HepG2 (cell line): ENCODE measurements at regions not wholly inside any gene's neighbourhood (a gene's known extent, or its start where the extent isn't known, plus 50 kb on each side); places are given as distances from the start of the nearest gene placed in this dataset.

Source experiments
- ATAC-seq: fragments of 200-7000 bp; cut with Tn5 transposase; 3 replicates; pipeline ENCODE4 v1.9.1; 2020; ENCODE audit warnings: mild to moderate bottlenecking, moderate library complexity
- BruUV-seq: library from RNA; stranded (reverse); fragments of 400-500 nt; replicated peaks from 2 replicates; lab custom pipeline; 2021; lab: Mats Ljungman, UMichigan
- CTCF ChIA-PET: fragments of 300-600 bp; formaldehyde crosslinking; extraction: SDS; loops from one replicate; lab custom pipeline; 2021; ENCODE audit warnings: low total read pairs, inconsistent platforms, low intra/inter-chr PET ratio; lab: Yijun Ruan, JAX
- POLR2A ChIA-PET: fragments of 350-600 bp; sonication (Branson Sonifier 250); formaldehyde crosslinking; loops from one replicate; lab custom pipeline; 2020; ENCODE audit warnings: antibody characterized with exemption, inconsistent platforms; lab: Yijun Ruan, JAX
- DNase-seq: peaks from one replicate; pipeline ENCODE4 v3.0.0-alpha.2; 2015; ENCODE audit warnings: low spot score
- FAIRE-seq: peaks from 3 replicates; lab custom pipeline; 2011; peaks lifted over from hg19 to GRCh38; lab: Jason Lieb, UNC
- H2AFZ ChIP-seq: one replicate; pipeline ENCODE4 v1.6.1; 2011; ENCODE audit warnings: low read length, inconsistent platforms
- H3K27ac ChIP-seq: fragments of 300-600 bp; 3 replicates; pipeline ENCODE4 v1.8.0; 2011; ENCODE audit warnings: mixed run types, mild to moderate bottlenecking, mixed read lengths, low read length, inconsistent platforms; ENCODE audit not compliant: insufficient read depth; ENCODE audit errors: extremely low read length
- H3K27me3 ChIP-seq, 2 experiments: fragments of 200-600 bp in 1 of 2; 2 replicates in 1 of 2; 3 replicates in 1 of 2; pipeline versions ENCODE4 v1.6.0 to v1.8.0; 2011; ENCODE audit warnings: low read length in 2 of 2, mild to moderate bottlenecking in 2 of 2, moderate library complexity in 2 of 2, inconsistent platforms in 1 of 2; ENCODE audit not compliant: insufficient read depth in 2 of 2, control insufficient read depth in 1 of 2
- H3K36me3 ChIP-seq, 2 experiments: fragments of 200-600 bp in 1 of 2; replicated peaks in 1 of 2; 2 replicates in 1 of 2; 3 replicates in 1 of 2; pipeline versions ENCODE4 v1.5.1 to v1.8.0; 2011; ENCODE audit warnings: low read length in 2 of 2, inconsistent platforms in 1 of 2; ENCODE audit not compliant: insufficient read depth in 2 of 2, control insufficient read depth in 1 of 2
- H3K4me1 ChIP-seq: 2 replicates; pipeline ENCODE4 v1.5.1; 2012; ENCODE audit warnings: low read length, inconsistent platforms; ENCODE audit not compliant: insufficient read depth
- H3K4me2 ChIP-seq: 2 replicates; pipeline ENCODE4 v1.6.0; 2011; ENCODE audit warnings: low read depth, low read length, inconsistent platforms
- H3K4me3 ChIP-seq, 3 experiments: fragments of 200-600 bp in 1 of 3; sonication (generic), shearing (Covaris generic) in 1 of 3; replicated peaks in 1 of 3; 2 replicates each; pipeline ENCODE4 v1.5.1; 2011 to 2016; ENCODE audit warnings: low read length in 3 of 3, inconsistent platforms in 2 of 3, low read depth in 2 of 3, mild to moderate bottlenecking in 2 of 3, control low read depth in 1 of 3, mixed read lengths in 1 of 3; ENCODE audit not compliant: insufficient read depth in 1 of 3
- H3K79me2 ChIP-seq: one replicate; pipeline ENCODE4 v1.6.1; 2011; ENCODE audit warnings: low read length, inconsistent platforms; ENCODE audit not compliant: insufficient read depth
- H3K9ac ChIP-seq: 2 replicates; pipeline ENCODE4 v1.6.0; 2011; ENCODE audit warnings: mild to moderate bottlenecking, low read depth, low read length, inconsistent platforms; ENCODE audit not compliant: insufficient read depth
- H3K9me3 ChIP-seq: 2 replicates; pipeline ENCODE4 v1.5.1; 2012; ENCODE audit warnings: mild to moderate bottlenecking, low read length
- H4K20me1 ChIP-seq: 2 replicates; pipeline ENCODE4 v1.6.0; 2011; ENCODE audit warnings: inconsistent platforms, mild to moderate bottlenecking, low read length, moderate library complexity; ENCODE audit not compliant: insufficient read depth
- ADNP ChIP-seq: sonication (generic); formaldehyde crosslinking; IDR thresholded peaks from 2 replicates; pipeline ENCODE4 v1.4.0; 2020; ENCODE audit warnings: missing genetic modification reagents
- JUN ChIP-seq: sonication (generic); formaldehyde crosslinking; IDR thresholded peaks from 2 replicates; pipeline ENCODE4 v1.4.0; 2020; ENCODE audit warnings: mild to moderate bottlenecking, missing genetic modification reagents
- LBX2 ChIP-seq: sonication (generic); formaldehyde crosslinking; IDR thresholded peaks from 2 replicates; pipeline ENCODE4 v1.5.0; 2020; ENCODE audit warnings: missing genetic modification reagents, mild to moderate bottlenecking, borderline replicate concordance
- MAF1 ChIP-seq: sonication (generic); formaldehyde crosslinking; IDR thresholded peaks from 2 replicates; pipeline ENCODE4 v1.5.0; 2020; ENCODE audit warnings: missing genetic modification reagents, borderline replicate concordance
- MAX ChIP-seq: IDR thresholded peaks from 2 replicates; pipeline ENCODE4 v1.6.1; 2012; ENCODE audit warnings: inconsistent platforms
- NR3C1 ChIP-seq: sonication (generic); formaldehyde crosslinking; IDR thresholded peaks from 2 replicates; pipeline ENCODE4 v1.4.0; 2020; ENCODE audit warnings: missing genetic modification reagents
- ZFP36L1 ChIP-seq: sonication (generic); formaldehyde crosslinking; IDR thresholded peaks from 2 replicates; pipeline ENCODE4 v1.8.0; 2022; ENCODE audit warnings: mild to moderate bottlenecking, missing genetic modification reagents, moderate library complexity
- ZNF260 ChIP-seq: sonication (generic); formaldehyde crosslinking; IDR thresholded peaks from 2 replicates; pipeline ENCODE4 v1.4.0; 2020; ENCODE audit warnings: missing genetic modification reagents, low read depth, mild to moderate bottlenecking, borderline replicate concordance
- ZNF264 ChIP-seq: sonication (generic); formaldehyde crosslinking; IDR thresholded peaks from 2 replicates; pipeline ENCODE4 v1.4.0; 2020; ENCODE audit warnings: missing genetic modification reagents
- ZNF770 ChIP-seq: sonication (generic); formaldehyde crosslinking; IDR thresholded peaks from 2 replicates; pipeline ENCODE4 v1.5.0; 2020; ENCODE audit warnings: mild to moderate bottlenecking, missing genetic modification reagents
- ZNF878 ChIP-seq: sonication (generic); formaldehyde crosslinking; IDR thresholded peaks from 2 replicates; pipeline ENCODE4 v1.8.1; 2023; ENCODE audit warnings: mild to moderate bottlenecking, missing genetic modification reagents, moderate library complexity
- WGBS: methylation state at CpG from one replicate; pipeline ENCODE4 v1.1.6; 2017; ENCODE audit warnings: low lambda C conversion rate; 5-methylcytosine and 5-hydroxymethylcytosine counted together
- in situ Hi-C: cut with HindIII; loops from 2 replicates; pipeline ENCODE4 v1.10.0; 2017; ENCODE audit warnings: low pct_unique_long_range_greater_than_20kb; ENCODE audit not compliant: extremely low pct_ligation_motif_present
- intact Hi-C: fragments of 100-400 bp; cut with micrococcal nuclease; formaldehyde crosslinking; loops from one replicate; pipeline ENCODE4 v1.10.0; 2022; ENCODE audit not compliant: unreplicated experiment

GRCh38 chr17:5986644-5987043 lies 83.5 kb upstream of the WSCD1 start:
- H3K4me2 ChIP-seq, result no peak overlapping the region
- no peak for TF ChIP-seq ZNF260 (CRISPR knock-in tag)
- no peak for TF ChIP-seq ZNF770 (CRISPR knock-in tag)
- no peak for TF ChIP-seq MAX
- no peak for TF ChIP-seq MAF1 (CRISPR knock-in tag)
- no peak for TF ChIP-seq ZFP36L1 (CRISPR knock-in tag)
- no peak for TF ChIP-seq LBX2 (CRISPR knock-in tag)
- TF ChIP-seq NR3C1 (CRISPR knock-in tag), result no peak
- no peak for TF ChIP-seq JUN
- no peak for TF ChIP-seq ZNF264
- no peak for TF ChIP-seq ADNP (CRISPR knock-in tag)
- TF ChIP-seq ZNF878 (CRISPR knock-in tag), result no peak
- FAIRE-seq (no peak), ATAC-seq (no peak), DNase-seq (no peak)
- H3K36me3 ChIP-seq, result no peaks in the 10 kb centered on the region
- H3K27me3 ChIP-seq, result no peaks in the 10 kb centered on the region
- in situ Hi-C loops (no loop called here), intact Hi-C loops (no loop called here)
- H4K20me1 ChIP-seq, result no peaks in the 10 kb centered on the region
- H3K27ac ChIP-seq, result no peak overlapping the region
- ChIA-PET CTCF (no interaction called here), POLR2A (no interaction called here)
- no peak overlapping the region for H3K9ac ChIP-seq
- BruUV-seq, result no TSS peak
- WGBS, result 16% methylated on average over 2 of the region's 2 CpGs
- no peak overlapping the region for H3K4me3 ChIP-seq
- no peak overlapping the region for H2AFZ ChIP-seq
- no peaks in the 10 kb centered on the region for H3K79me2 ChIP-seq
- H3K9me3 ChIP-seq, result no peaks in the 10 kb centered on the region
- H3K4me1 ChIP-seq, result no peaks in the 10 kb centered on the region
